Large intestine (tissue), 3 donors: ENCODE measurements at regions not wholly inside any gene's neighbourhood (a gene's known extent, or its start where the extent isn't known, plus 50 kb on each side); places are given as distances from the start of the nearest gene placed in this dataset.
A peak's percentile ranks its signal among the peaks of the same experiment; 100 is the strongest.

Experiments used
- DNase-seq, 2 donors: peaks; one replicate each; pipeline versions ENCODE4 v3.0.0 to v3.0.0-alpha.2; 2013
- H3K27ac ChIP-seq: one replicate; pipeline ENCODE4 v1.5.1; 2013; ENCODE audit warnings: low read length
- H3K27me3 ChIP-seq: 2 replicates; pipeline ENCODE4 v1.6.1; 2013; ENCODE audit warnings: low read length; ENCODE audit not compliant: control insufficient read depth, insufficient read depth
- H3K36me3 ChIP-seq: 2 replicates; pipeline ENCODE4 v1.6.1; 2013; ENCODE audit warnings: low read length; ENCODE audit not compliant: control insufficient read depth, insufficient read depth
- H3K4me1 ChIP-seq: one replicate; pipeline ENCODE4 v1.6.1; 2013; ENCODE audit warnings: low read length; ENCODE audit not compliant: control insufficient read depth, insufficient read depth
- H3K4me3 ChIP-seq: one replicate; pipeline ENCODE4 v1.5.1; 2013; ENCODE audit warnings: low read length
- H3K9me3 ChIP-seq: one replicate; pipeline ENCODE4 v1.6.1; 2013; ENCODE audit warnings: mild to moderate bottlenecking, low read depth, low read length, moderate library complexity; ENCODE audit not compliant: control insufficient read depth
- WGBS: methylation state at CpG from one replicate; pipeline ENCODE4 v1.1.5; 2013; ENCODE audit warnings: low lambda C conversion rate; ENCODE audit not compliant: insufficient coverage; 5-methylcytosine and 5-hydroxymethylcytosine counted together

DNA sequence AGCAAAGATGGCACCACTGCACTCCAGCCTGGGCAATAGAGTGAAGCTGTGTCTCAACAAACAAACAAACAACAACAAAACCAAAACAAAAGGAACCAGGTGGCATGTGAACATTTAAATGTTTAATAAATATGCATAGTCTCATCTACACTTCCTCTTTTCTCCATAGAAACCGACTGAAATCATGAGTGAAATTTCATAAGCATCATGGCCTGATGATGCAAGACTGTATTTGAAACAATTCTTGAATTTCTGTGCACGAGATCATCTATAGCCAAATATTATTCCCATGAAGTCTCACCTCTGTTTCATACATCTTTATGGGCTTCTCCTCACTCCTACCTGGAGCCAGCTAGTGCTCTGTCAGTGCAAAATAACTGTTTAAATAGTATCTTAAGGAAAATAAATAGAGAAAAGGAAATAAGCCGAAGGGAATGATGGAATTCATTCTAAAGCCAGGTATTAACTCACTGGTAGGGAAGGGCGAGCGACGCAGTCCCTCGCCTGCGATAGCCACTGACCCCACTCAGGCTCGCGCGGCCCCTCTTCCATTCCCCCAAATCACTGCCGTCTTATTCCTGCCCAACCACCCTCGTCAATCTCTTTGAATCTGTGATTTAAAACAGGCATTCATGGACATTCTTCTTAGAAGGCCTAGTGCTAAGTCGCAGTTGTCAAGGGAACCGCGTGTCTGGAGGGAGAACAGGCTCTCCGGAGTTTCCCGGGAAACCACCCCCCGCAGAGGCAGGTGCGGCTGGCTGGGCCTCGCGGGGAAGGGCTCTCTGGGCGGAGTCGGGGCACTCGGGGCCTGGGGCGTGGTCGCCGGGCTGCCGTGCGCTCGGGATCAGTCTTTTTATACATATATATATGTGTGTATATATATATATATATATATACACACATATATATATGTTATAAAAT, 52.4 kb upstream of the TRIM2 start:
- Histone ChIP-seq H3K4me1 (peaks cover 28% of the 10 kb centered on the region), H3K4me3 (peak overlapping the region; percentile 72), H3K9me3 (no peaks in the 10 kb centered on the region), H3K27me3 (no peaks in the 10 kb centered on the region), H3K27ac (peak overlapping the region; percentile 97), H3K36me3 (no peaks in the 10 kb centered on the region)
- WGBS, result no CpG with 5 or more reads among the region's 31 CpGs
- peak; percentile 90 to 94 for DNase-seq

DNA sequence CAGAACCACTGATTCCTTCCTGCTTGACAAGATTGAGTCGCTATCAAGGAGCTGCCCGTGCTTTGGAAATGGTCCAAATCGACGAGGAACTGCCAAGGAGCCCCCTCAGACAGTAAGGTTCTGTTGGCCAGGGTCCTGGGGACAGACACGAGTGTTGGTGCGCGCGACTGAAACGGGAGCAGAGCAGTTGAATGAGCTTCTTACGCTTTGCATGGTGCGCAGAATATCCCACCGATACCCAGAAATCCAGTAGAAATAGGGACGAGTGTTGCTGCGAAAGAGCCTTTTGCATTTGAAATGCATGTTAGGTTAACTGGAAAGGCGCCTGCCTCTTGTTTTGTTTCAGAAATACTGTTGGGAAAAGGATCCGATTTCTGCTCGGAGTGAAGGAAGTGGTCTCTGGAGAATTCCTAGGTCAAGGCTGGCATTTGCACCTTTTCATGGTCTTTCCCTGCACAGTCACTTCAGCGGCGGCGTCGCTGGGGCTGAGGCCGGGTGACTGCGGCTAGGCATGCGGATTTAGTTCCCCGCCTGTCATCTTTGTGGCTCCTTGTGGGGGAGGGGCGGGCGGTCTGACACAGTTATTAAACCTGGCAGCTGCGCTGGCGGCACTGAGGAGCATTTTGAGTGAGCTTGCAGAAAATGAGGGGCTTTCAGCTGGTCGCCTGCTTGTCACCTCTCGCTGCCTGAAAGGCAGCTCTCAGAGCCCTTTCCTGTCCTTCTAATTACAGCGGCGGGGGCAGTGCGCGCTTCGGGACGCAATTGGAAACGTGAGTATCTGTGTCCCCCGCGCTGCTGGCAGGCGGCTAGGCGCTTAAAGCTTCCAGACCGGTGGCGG, 51.5 kb upstream of the TRIM2 start:
- peak overlapping the region; percentile 72 for H3K4me3 ChIP-seq
- peak overlapping the region; percentile 97 for H3K27ac ChIP-seq
- no peaks in the 10 kb centered on the region for H3K27me3 ChIP-seq
- WGBS, result 0% methylated on average over 1 of the region's 44 CpGs
- peak in 1 of 2 donors; percentile 82 for DNase-seq
- no peaks in the 10 kb centered on the region for H3K36me3 ChIP-seq
- H3K4me1 ChIP-seq, result peaks cover 38% of the 10 kb centered on the region
- no peaks in the 10 kb centered on the region for H3K9me3 ChIP-seq

- WGBS, result no CpG with 5 or more reads among the region's 56 CpGs
These were observed 50.8 kb upstream of the TRIM2 start for GRCh38 chr4:153153339-153153871.

GRCh38 chr4:153154007-153154975, 50.0 kb upstream of the TRIM2 start:
- no peaks in the 10 kb centered on the region for H3K27me3 ChIP-seq
- peak overlapping the region; percentile 97 for H3K27ac ChIP-seq
- H3K36me3 ChIP-seq, result no peaks in the 10 kb centered on the region
- H3K4me1 ChIP-seq, result peaks cover 49% of the 10 kb centered on the region
- no CpG with 5 or more reads among the region's 15 CpGs for WGBS
- H3K4me3 ChIP-seq, result peak overlapping the region; percentile 72
- DNase-seq, result peak; percentile 54 to 81
- H3K9me3 ChIP-seq, result no peaks in the 10 kb centered on the region

More at GRCh38 chr4:153153339-153153871, 50.8 kb upstream of the TRIM2 start:
- peak overlapping the region; percentile 72 for H3K4me3 ChIP-seq
- H3K27me3 ChIP-seq, result no peaks in the 10 kb centered on the region
- peaks cover 42% of the 10 kb centered on the region for H3K4me1 ChIP-seq
- peak; percentile 77 to 91 for DNase-seq
- H3K9me3 ChIP-seq, result no peaks in the 10 kb centered on the region
- no peaks in the 10 kb centered on the region for H3K36me3 ChIP-seq
- H3K27ac ChIP-seq, result peak overlapping the region; percentile 97
